RCC 7860 (cell line): ENCODE measurements at regions not wholly inside any gene's neighbourhood (a gene's known extent, or its start where the extent isn't known, plus 50 kb on each side); places are given as distances from the start of the nearest gene placed in this dataset.
A peak's percentile ranks its signal among the peaks of the same experiment; 100 is the strongest.

Experiments used
- DNase-seq: peaks from one replicate; pipeline ENCODE4 v3.0.0-alpha.2; 2015; ENCODE audit warnings: low spot score
- FAIRE-seq: peaks from 2 replicates; lab custom pipeline; 2012; peaks lifted over from hg19 to GRCh38; lab: Jason Lieb, UNC

DNA sequence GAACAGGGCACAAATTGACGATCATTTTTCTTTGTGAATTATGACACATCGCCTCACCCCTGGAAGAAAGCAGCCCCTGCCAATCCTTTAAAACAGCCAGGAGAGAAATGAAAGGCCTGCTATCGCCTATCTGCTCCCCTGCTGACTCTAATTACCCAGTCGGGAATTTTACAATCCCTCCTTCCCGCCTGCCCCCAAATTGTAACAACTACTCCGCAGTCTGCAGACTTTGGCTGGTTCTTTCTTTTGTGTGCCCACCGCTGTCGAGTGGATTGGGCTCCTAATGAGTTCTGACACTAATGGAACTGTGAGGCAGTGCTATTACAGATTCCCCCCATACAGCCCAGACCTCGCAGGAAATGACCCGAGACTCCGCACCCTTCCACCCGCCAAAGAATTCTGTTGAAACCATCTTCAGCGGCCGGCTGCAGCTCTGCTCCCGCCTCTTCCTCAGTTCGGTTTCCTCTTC, 281.2 kb upstream of the PARD3B start:
- FAIRE-seq (no peak), DNase-seq (no peak)

DNA sequence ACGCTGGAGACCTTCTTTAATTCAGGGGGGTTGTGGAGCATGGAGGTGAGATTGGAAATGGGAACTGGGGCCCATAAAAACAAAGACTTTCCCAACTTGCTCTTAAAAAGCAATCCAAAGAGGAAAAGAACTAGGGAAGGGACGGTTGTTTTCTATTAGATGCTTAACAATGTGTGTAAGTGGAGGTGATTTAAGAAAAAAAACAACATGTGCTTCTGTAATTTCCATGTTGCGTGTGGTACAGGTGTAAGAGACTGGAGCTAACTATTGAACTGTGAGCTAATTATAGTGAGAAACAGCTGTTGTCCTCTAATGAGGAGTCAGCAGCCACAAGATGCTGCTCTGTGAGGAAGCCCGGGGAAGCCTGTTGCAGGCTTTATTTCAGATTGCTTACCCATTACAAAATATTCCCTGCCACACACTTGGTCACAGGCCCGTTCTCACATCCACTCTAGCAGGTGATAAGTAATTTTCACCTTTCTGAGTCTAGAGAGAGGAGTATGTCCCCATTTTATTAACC, 280.6 kb upstream of the PARD3B start:
- no peak for DNase-seq
- FAIRE-seq: no peak

DNA sequence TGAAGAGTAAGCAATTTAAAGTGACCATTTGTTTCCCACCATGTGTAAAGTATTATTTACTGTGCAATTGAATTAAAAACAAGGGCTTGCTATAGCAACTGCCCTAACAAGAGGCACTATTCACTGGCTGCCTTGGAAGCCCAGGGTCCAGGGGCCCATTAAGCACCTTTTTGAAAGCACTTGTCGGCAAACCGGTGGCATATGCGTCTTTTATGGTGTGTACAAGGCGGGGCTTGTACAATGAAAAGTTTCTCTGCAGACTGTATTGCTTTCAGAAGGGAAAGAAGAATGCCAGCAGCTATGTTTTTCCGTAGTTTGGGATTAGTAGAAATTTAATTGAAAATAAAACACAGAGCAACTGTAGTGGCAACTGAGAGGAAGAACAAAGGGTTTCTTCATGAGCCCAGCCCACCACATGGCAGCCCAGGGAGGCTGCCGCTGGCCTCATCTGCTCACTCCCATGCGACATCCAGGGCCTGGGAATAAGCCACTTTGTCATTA, 279.5 kb upstream of the PARD3B start:
- FAIRE-seq (no peak), DNase-seq (no peak)

DNA sequence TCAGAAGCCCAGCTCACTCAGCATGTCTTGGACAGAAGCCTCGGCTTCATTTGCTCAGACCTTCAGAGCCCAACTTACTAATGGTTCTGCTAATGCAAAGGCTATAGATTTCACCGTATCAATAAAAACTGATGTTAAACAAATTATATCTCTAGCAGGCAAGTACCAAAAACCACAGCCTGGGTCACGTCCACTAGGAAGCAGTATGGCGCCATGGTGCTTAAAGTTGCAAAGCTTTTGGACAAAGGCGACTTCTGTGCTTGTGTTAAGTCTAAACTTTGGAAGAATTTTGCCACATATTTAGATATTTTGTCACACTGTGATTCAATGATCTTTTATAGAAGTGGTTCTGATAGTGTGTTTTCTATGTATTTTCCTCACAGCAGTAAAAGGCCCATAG, 276.8 kb upstream of the PARD3B start:
- no peak for FAIRE-seq

DNA sequence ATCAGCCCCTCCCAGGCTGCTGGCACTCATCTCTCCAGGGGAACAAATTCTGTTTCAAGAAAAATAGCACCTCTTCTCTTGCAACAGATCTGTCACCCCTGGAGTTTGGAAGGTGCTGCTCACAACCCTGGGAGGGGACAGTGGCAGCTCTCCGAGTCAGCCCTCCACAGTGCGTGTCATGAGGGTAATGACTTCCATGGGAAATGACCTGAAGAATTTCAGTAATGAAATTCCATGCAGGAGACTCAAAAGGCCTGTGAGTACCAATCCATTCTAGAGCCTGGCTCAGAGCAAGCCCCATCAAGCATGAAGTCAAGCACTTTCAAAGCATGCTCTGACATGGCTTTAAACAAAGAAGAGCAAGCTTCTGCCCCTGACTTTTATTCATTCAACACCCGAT, 276.3 kb upstream of the PARD3B start:
- FAIRE-seq (no peak), DNase-seq (no peak)

More for the DNA sequence above, 276.8 kb upstream of the PARD3B start:
- no peak for DNase-seq

DNA sequence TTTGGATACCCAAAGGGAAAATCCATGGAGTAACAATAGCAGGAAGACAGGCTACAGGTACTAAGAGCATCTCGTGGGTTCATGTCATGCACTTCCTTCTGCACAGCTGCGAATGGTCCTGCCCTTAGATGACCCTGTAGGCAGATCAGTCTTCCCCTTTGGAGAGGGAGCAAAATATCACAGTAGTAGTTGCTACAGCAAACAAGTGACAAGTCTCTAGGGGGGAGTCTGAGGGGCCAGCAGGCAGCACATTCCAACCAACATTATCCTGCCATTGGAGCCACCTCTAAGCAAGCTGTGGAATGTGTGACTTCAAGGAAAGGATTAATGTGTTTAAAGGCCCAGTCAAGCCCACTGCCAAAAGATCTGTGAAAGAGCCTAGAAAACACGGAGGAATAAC, 273.2 kb upstream of the PARD3B start:
- no peak for FAIRE-seq

DNA sequence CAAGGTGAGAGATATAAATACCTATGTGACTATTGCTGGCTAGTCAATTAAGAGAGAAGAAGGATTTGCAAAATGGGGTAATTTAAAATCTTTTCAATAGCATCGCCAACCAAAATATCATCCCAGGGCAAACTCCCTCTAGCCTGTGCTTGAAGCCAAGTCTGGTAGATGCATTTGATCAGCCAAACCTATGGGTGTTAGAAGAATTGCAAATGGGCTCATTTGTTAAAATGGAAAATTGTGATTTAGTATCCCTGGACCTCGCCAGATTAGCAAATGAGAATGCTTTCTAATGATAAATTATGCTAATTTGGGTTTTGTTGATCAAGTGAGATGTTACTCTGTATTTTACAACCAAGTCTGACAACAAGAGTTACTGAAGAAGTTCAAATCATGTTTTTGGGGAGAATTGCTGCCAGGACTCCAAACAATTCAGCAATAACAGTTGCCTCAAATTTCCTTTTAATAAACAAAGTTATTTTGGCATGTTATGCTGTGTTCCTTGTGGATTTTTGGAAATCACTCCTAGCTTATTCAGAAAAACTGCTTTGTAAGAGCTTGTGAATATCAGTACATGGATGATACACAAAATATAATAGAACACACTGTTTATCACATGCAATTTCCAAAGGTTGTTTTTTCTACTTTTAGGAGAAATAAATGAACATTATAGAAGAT, 272.5 kb upstream of the PARD3B start:
- no peak for DNase-seq
- FAIRE-seq: no peak

More for the DNA sequence above, 273.2 kb upstream of the PARD3B start:
- DNase-seq: no peak

DNA sequence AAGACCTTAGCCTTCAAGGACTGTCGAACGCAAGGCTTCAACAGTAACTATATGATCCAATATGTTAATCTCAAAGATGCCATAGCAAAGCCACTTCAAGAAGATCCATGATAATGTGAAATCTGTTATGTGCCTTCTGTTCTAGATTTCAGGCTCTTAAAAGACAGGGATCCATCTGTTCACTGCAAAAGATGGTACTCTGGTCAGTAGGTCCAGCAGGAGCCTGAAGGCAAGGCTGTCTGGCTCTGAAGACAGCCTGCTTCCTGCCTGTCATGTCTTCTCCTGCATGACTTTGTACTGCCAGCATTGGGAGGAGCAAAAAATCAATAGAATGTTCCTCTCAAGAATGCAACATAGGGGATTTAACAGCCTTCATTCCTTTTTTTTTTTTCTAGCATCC, 270.8 kb upstream of the PARD3B start:
- no peak for DNase-seq
- no peak for FAIRE-seq

DNA sequence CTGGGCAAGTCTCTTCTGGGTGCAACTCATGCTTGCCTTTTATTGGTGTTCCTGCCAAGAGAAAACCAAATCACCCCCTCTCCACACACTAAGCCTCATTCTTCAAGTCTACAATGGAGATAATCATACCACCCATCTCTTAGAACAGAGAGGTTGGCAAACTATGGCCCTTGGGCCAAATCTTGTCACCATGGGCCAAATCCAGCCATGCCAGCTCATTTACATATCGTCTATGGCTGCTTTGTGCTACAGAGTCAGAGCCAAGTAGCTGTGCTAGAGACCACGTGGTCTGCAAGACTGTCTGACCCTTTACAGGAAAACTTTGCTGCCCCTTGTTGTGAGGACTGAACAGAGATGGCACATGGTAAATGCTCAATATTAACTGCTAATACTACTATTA, 270.3 kb upstream of the PARD3B start:
- DNase-seq: no peak
- no peak for FAIRE-seq

DNA sequence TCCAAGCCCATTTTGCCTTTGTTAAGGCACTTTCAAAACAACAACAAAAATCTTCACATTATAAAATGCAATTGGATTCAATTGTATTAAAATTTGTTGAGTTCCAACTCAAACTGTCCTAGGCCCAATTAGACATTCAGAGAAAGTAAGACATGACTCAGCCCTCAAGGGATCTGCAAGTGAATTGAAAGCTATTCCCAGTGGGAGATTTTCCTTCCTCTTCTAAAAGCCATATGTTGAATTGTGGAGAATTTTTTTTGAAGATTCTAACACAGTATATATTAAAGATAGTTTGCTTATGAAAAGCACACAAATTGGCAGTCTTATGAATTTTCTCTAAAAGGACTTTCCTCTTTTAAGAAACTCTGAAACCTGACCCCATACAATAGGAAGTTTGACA, 268.0 kb upstream of the PARD3B start:
- no peak for FAIRE-seq
- no peak for DNase-seq

DNA sequence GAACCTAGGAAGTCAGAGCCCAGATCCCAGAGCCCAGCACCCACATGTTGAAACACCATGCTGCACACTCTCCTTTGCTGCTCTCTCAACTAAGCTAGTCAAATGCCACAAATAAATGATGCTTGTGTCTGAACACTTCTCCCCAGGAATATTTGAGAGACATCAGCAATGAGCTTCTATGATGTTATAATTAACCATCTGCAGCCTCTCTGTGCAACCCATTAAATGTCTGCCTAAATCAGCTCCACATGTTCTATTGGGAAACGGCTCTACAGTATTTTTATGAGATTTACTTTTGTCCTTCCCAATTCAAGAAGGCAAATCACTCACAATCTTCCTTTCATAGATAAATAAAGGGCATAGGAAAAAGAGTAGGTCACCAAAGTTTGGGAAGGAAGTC, 266.8 kb upstream of the PARD3B start:
- FAIRE-seq (no peak), DNase-seq (no peak)

DNA sequence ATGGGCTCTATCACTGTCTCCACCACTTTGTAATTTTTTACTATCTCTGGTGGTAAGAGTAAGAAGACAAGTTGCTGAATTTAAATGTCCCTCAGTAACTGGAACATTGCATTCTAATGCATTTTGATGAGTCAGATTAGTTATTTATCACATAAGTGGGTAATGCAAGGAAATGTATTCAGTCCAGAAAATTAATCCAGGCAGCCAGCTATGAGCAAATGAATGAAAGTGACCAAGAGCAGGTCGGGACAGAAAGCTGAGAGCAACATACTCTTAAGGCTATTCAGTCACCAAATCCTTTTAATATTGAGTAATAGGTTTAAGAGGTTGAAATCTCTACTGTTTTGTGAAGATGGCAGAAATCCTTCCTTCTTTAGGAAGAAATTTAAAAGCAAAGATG, 265.5 kb upstream of the PARD3B start:
- DNase-seq (no peak), FAIRE-seq (no peak)

DNA sequence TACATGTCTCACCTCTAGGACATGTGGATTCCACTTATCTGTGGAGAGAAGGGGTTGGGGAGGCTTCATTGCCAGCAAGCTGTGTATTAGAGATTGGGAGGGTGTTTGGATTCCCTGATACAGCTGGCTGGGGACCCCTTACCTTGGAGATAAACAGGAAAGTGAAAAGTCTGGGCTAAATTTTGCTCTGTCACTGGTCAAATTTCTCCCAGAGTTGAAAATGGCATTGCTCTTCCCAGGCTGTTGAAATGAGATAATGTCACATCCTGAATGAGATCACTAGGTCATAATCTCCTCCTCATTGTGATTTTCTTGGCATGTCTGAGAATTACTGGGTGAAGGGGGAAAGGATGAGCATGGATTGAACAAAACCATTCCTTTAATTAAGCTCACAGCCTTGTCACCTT, 265.0 kb upstream of the PARD3B start:
- FAIRE-seq (no peak), DNase-seq (no peak)

DNA sequence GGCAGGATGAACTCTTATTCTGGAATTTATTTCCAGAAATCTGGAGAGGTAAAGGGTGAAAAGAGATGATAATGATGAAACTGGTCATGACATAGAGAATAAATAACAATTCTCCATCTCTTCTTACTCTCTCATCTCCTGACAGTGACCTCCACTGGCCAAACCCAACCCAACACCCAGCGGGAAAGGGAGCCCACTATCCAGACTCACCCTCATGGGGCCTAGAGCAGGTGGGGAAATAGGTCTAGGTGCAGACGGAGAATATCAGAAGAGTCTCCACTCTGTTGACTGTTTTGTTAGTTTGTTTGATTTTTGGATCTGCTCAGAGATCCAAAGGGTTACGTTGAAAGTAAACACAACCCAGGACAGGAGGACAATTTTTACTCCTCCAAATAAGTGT, 263.2 kb upstream of the PARD3B start:
- DNase-seq (no peak), FAIRE-seq (no peak)

DNA sequence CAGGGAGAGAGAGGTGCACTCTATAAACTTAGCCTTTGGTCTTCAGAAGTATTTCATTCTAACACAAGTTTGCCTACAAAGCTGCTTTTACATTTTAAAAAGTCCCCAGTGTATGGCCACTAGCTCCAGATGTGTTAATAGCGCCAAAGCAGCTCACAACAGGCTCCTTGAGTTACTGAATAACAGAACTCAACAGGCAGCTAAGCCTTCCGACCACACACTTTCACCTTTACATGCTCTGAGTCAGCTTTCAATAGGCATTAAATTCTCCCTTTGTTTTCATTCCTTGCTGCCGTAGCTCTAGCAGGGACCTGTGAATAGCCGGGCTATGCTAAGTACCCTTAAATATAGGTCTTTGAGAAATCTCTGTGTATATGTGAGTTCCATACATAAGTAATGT, 262.8 kb upstream of the PARD3B start:
- DNase-seq (peak; percentile 59), FAIRE-seq (peak; percentile 88)

DNA sequence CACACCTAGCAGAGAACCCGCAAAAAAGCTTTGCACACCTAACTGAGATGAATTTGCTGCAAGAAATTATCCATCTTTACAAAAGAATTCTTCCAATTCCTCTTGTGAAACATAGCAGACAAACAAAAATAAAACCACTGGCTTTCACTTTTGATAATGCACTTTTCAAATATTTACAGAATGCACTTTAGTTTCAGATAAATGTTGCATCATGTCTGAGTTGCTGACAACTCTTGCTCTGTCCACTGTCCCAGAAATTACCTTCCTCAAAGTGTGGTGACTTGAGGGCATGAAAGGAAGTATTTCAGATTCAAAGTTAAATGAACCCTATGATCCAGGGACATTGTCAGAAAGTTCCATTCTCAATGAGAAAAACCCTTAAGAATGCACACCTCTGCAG, 256.2 kb upstream of the PARD3B start:
- no peak for FAIRE-seq
- no peak for DNase-seq

DNA sequence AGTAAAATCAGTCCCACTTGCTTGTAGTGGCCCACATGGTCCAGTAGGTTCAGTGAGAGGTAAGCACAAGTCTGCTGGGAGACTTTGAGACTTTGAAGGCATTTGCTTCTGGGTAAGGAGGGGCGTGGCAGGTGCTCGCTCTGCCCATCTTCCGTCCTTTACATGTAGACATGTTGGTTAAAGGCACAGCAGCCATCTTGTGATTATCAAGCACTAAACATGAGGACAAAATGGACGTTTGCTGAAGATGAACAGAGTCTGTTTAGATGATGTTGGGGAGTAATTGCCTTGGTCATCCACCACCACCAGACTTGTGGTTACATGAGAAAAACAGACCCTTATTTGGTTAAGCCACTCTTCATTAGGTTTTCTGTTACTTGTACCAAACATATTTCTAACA, 252.8 kb upstream of the PARD3B start:
- DNase-seq (no peak), FAIRE-seq (no peak)

DNA sequence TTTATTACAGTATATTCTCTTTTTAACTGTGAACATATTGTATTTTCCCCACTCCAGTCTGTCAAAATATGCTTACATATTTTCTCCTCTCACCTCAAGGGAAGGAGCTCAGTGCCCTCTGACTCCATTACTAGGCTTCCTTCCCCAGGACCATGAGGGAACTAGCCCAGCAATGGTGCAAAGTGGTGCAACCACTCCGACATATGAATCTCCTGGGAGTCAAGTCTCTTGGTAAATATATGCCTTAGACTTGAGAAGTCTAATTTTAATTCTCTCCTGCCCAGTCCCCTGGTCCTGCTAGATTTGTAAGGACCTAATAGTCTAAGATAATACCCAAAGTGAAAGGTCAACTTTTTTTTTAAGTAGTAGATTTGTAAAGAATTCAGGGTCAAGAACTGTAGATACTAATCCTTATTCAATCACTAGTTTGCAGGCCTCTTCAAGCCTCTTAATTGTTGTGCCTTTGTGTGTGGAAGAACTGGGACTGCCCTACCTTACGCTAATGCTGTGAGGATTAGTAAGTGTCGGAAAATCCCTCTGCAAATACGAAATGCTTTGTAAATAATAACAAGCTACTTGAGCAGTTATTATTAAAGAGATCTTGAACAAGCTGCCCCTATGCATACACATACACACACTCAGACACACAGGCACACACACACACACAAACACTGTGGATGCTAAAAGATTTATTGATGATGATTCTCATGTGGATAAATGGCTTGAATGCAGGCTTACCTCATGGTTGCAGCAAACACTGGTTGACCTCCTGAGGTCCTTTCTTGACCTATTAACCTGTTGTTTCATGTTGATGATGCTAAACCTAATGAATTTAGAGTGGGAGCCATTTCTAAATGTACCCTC, 251.2 kb upstream of the PARD3B start:
- FAIRE-seq (no peak), DNase-seq (no peak)

DNA sequence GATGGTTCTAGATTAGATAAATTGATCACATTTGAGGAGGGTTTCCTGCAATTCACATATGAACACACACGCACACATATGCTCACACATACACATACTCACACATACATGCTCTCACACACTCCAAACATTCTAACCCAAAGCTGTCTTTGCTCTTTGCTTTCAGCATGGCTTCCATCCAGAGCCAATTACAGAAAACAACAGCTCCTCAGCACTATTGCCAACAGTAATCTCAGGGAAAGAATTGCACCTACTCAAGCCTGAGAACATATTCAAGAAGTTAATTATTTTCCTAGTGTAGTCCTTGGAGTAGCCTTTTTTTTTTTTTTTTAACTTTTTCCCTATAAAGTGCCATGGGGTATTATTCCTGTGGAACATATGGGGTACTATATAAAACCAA, 246.9 kb upstream of the PARD3B start:
- no peak for FAIRE-seq

DNA sequence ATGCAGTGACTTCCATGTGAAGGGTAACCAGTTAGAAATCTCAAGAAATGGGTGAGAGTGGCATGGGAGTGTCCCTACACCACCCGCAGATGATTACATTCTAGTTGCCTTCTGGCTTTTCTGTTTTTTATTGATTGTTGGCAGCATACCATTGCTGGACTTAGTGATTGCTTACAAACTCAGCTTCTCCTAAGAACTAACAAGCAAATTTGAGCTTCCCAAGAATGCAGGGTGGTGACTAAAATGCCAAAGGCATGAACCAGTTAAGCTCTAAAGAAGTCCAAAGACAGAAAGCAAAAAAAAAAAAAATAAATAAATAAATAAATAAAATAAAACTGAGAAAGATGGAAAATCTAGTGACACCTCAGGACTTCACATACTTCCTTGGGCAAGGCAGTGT, 245.5 kb upstream of the PARD3B start:
- DNase-seq: no peak
- FAIRE-seq: no peak

More for the DNA sequence above, 246.9 kb upstream of the PARD3B start:
- DNase-seq: no peak

DNA sequence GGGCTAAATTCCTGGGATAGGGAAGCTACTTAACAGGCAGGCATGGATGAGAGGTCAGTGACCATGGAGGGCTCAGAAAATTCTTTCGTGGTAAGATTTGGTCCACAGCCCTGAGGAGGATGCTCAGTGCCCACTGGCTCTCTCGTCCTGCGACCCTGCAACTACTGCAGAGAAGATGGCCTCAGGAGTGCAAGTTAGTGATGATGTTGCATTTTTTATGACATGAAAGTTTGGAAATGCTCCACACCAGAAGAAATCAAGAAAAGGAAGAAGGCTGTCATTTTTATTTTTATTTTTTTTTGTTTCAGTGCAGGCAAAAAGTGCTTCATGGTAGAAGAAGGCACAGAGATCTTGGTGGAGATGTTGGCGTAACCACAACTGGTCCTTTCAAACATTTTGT, 238.6 kb upstream of the PARD3B start:
- no peak for DNase-seq
- FAIRE-seq: no peak

DNA sequence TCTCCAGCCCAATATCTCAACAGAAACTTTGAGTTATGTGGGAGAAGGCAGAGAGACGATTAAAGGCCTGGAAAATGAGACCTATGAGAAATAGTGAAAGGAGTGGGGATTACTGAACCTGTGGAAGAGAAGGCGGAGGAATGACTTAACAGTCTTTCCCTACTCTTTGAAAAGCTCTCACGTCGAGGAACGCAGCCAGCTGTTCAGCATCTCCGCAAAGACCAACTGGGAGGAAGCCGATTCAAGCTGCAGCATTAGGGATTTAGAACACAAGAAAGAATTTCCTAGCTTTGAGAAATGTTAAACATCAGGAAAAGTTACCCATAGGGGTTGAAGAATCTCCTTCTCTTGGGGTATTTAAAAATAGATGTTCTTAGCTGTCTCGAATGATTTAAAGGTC, 233.2 kb upstream of the PARD3B start:
- FAIRE-seq (no peak), DNase-seq (no peak)
